DMS153 treated with DMSO at 0.1 percent for 48 hours (cell line): ENCODE measurements at regions not wholly inside any gene's neighbourhood (a gene's known extent, or its start where the extent isn't known, plus 50 kb on each side); places are given as distances from the start of the nearest gene placed in this dataset.

Source experiments
- DNase-seq: peaks from one replicate; lab custom pipeline; 2025; ENCODE audit not compliant: unreplicated experiment; lab: John Stamatoyannopoulos, UW

DNA sequence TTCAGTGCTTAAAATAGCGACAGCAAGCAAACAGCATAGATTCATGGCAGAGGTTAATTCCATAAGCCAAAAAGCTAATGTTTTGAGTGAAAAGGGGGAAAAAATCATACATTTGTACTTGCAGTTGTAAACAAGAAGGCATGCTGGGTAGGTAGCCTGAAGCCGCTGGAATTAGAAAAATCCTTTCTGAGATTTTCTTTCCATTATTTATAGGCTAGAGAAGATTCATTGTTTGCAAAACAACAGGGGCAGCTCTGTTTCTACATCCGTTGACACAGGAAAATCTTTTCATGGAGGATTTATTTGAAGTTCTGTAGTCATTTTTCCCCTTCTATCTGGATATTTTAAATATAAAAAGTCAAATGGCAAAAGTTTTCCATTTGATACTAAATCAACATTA is 843.9 kb downstream of the QKI start:
- DNase-seq: no peak

DNA sequence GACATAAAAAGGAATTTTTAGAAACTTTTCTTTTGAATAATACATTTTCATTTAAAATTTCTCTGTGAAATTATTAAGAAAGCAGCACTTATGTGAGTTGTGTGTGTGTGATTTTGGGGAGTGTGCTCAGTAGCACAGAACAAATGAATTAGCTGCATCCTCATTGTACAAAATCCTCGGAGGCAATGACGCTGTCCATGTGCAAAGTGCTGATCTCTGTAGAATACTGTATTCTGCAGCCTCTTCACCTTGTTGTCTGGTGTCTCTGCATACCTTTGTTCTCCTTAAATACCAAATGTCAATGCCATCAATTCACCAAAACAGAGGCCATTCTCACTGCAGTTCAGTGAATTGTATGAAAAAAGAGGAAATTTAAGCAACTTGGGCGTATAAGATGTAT is 838.4 kb downstream of the QKI start:
- DNase-seq: no peak

DNA sequence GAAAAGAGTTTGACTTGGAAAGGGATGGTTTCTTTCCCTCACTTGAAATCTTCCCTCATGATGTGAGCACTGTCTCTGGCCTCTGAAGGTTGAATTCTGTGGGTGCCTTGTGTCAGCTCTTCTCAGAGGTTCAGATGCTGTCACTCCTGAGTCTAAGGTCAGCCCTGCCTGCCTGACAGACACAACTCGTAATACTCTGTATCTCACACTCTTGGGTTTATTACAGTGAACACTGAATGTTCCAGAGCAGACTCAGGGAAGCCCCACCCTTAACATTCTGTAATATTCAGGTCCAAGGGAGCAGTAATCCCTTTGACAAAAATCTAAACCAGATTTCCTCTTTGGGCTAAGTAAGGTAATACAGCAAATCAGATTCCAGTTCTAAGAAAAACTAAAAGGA is 837.8 kb downstream of the QKI start:
- DNase-seq: no peak

DNA sequence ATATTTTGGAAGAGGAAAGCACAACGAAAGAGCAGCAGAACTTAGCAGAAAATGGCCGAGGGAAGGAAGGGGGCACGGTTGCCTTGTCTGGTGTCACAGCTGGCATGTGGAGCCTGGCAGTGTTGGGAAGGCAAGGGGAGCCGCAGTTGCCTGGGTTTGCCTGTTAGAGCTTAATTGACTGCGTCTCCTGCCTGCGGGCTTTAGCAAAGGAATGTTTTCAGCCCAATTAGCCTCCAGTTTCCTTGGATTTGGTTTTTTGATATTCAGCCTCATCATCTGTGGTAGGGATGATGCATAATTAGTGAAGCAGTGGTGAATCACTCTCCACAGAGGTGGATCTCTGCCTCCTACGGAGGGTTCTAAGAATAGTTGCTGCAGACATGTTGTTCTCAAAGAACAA is 832.6 kb downstream of the QKI start:
- DNase-seq: no peak

DNA sequence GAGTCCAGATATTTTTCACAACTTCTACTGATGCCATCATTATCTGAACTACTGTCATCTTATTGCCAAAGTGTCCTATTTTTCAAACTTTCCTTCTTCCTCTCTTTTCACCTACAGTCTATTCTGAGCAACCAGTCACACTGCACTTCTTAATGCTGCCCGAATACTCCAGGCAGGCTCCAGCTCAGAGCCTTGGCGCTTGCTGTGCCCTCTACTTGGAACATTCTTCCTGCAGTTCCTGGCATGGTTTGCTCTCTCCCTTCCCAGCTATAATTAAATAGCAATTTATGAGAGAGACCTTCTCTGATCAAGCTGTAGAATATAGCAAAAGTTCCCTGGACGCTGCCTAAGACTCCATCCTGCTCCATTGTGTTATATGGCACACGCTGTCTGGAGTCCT is 831.6 kb downstream of the QKI start:
- no peak for DNase-seq

DNA sequence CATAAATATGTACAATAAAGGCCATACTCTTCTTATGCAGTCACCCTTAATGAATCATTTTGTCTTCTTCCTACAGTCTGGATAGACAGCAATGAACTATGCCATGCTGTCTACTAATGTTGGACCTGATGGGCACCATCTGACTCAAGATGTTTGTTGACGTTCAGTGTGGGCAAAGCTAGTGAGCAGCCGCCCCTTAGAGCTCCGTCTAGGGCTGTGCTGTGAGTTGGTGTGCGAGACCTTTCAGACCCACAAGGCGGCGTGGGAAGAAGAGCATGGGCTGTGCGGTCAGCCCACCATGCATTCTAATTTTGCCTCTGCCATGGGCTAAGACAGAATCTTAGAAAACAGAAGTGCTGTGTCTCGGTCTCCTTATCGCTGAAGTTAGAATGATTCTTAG is 829.4 kb downstream of the QKI start:
- DNase-seq: no peak

DNA sequence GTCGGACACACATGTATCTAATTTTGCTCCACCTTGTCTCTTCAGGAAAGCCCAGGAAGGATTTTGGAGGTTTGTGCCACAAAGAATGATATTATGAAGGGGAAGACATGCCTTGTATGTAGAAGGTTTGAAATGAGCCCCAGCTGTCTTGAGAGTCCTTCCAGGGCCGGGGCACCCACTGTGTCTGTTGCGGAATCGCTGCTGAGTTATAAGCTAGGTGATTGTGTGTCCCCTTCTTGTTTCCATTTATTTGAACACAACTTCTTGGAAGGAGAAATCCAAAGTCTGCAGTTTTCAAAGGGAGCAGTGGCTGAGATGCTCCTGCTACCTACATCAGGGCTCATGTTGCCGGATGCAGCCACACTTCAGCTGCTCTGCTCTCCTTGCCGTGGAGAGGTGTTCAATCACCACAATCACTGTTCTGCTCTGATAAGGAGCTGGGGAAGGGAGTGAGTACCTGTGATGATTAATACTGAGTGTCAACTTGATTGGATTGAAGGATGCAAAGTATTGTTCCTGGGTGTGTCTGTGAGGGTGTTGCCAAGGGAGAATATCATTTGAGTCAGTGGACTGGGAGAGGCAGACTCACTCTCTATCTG is 828.6 kb downstream of the QKI start:
- no peak for DNase-seq

DNA sequence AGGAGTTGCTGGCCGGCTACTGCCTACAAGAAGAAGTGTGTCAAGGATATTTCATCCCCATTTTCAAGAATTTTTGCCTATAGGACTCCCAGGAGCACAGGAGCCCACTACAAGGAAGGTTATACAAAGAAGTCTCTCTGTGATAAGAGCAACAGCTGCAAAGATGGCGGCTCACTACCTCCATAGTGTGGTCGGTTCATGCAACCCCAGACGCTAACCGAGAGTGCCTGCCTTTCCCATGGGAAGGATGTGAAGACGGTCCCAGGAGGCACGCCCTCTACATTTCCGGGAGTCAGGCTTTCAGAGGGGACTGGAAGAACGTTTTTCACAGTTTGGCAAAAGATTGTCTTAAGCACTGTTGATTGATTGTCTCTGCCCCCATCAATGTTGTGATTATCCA is 816.3 kb downstream of the QKI start:
- no peak for DNase-seq

DNA sequence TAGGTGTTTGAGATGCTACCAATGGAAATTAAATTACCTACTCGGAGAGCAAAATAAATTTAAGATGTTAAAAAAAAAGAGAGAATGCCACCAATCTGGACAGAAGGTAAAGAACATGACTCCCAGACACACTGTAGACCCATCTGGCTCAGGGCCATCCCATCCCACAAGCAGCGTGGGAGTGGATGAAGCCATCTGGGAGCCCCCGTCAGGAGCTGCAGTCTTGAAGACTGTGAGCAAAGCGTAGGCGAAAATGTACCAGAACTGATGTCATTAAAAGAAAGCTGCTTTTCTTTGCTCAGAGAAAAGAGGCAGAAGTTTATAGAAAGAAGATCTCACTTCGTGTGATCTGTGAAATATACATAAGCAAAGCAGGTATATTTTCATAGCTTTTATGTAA is 815.7 kb downstream of the QKI start:
- no peak for DNase-seq

DNA sequence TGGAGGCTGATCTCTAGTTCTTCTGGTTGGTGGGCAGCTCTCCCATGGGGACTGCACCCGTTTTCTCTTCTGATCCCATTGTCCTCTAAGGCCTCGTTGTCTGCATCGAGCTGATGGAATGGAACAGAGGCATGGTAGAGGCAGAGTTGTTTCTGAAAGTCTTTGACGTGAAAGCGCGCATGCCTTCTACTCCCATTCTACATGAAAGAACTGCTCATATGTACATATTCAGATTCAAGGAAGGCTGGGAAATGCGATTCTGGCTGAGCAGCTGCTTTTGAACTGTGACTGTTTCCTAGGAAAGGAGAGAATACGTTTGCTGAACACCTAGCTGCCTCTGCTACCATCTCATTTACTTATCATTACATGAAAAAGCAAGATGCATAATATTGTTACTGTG is 815.2 kb downstream of the QKI start:
- no peak for DNase-seq

DNA sequence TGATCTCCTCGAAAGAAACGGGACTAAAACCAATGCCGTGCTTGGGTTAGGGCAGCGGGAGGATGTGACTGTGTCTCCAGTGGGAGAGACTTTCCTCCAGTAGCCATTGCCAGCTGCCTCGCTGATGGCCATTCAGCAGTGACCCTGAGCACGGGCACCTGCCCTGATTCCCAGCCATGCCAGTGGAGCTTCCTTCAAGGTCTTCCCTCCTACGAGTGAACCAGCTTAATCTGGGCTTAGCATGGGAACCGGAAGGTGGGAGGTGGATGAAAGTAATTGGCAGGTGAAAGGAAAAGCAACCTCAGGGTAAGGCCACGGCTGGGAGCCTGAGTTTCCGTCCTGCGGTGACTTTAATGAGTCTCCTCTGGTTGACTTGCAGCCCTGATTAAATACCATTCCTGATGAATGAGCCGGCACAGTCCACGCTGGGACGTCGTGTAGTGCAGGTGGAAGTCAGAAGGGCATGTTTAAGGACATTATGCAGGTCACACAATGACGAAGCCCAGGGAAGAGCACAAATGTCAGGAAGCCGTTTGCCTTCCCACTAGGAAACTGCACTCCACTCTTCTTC is 813.5 kb downstream of the QKI start:
- DNase-seq: no peak

DNA sequence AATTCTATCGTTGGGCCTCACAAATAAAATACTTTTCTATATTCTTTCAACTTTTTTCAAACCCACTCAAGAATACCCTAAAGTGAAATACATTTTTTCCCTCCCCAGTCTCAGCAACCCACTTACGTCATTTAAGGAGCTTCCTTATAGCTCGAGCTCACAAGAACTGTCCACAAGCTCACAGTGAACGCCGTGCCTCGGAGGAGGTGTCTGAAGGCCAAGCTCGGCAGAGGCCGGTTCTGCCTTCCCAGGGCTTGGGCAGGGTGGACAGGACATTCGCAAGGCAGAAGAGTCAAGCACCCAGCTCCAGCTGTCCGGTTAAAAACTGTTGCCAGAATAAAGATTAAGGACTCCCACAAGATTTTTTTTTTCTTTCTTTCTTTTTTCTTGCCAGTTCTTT is 802.3 kb downstream of the QKI start:
- DNase-seq: no peak

DNA sequence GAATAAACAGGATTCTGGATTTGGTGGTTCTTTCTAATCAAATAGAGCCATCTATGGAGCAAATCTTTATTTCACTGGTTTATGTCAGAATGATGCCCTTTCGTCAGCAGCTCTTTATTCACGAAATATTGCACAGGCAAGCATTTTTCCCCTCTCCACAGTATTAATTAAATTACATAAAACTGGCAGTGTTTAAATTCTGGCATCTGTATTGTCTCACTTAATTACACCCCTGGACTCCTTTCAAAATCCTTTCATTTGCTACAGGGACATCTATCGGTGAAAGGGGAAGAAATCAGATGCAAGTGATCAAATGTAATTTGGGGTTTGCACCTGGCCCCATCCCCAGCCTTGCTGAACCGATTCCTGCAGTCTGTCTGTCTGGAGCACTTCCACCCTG is 801.9 kb downstream of the QKI start:
- no peak for DNase-seq

DNA sequence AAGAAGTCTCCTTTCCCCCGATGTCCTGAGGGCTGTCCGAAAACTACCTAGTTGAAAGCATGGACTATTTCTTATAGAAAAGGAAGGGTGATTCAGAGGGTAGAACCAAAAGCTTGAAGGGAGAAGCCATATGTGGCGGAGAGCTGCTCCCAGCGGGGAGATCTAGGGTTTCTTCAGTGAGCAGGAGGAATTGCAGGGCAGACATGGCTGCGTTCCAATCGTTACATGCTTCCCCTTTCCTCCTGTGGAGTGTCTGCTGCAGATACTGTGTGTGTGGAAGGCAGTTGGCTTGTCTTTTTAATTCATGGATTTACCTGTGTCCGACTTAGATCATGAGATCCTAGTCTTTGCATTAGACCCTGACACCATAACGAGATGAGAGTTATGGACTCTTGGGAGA is 799.5 kb downstream of the QKI start:
- DNase-seq: no peak

DNA sequence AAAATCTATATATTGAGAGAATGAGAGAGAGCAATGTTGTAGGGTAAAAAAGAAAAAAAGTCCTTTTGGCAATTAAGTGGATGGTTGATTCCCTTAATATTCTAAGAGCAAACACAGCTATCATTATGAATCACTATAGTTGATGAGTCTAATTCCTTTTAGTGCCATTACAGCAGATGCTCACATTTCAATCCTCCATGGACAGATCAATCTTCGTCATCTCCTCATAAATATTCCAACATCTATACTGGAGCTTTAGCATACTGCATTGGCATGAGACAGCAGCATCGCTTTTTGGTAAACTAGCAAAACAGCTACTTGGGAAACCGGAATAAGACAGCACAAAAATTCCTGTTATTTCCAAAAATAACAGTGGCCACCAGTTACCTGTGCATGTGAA is 796.7 kb downstream of the QKI start:
- no peak for DNase-seq

DNA sequence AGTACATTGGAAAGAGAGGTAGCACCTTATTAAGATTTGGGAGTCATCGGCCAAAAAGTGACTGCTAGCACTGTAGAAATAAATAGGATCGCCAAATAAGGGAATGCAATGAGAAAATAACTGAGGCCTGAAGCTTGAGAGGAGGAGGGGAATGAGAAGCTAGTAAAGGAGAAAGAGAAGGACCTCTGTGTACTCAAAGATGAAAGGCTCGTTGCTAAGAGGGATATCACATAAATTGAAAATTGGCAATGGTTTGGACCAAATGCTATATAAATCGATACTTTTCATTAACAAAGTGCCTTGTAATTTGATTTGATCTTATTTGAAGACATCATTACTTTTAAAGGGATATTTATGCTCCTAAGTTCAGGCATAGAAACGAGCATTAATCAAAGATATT is 796.3 kb downstream of the QKI start:
- no peak for DNase-seq

DNA sequence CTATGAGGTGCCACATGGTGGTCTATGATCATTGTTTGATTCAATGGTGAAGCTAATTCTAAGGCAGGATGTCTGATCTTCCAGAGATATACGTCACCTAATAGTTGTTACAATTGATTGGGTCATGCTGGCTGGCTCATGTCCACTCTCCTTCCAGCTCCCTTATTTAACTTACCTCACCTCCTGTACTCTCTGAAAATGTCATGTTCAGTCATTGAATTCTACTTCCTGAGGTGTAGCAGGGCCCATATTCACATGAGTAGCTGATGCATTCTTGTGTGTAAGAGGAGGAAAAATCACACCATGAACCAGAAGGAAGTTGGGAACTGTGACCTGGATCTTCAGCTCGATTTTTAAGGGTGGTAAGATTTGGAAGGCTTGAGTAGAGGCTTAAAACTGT is 795.8 kb downstream of the QKI start:
- no peak for DNase-seq

DNA sequence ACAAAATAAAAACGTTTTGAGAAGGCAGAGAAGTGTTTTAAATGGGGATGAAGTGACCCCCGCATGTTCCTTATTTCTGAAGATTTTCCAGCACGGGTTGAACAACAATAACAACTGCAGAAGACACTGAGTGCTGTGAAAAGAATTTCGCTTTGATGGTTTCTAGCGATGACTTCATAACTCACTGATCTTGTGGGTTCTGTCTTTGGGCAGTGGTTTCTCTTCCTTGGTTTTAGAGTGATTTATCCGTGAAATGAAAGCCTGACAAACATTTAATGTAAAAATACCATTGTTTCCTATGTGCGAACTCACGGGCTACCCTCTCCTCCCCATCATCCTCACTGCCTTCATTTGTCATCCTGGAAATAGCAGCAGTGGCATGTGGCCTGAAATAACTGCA is 793.9 kb downstream of the QKI start:
- DNase-seq: no peak

DNA sequence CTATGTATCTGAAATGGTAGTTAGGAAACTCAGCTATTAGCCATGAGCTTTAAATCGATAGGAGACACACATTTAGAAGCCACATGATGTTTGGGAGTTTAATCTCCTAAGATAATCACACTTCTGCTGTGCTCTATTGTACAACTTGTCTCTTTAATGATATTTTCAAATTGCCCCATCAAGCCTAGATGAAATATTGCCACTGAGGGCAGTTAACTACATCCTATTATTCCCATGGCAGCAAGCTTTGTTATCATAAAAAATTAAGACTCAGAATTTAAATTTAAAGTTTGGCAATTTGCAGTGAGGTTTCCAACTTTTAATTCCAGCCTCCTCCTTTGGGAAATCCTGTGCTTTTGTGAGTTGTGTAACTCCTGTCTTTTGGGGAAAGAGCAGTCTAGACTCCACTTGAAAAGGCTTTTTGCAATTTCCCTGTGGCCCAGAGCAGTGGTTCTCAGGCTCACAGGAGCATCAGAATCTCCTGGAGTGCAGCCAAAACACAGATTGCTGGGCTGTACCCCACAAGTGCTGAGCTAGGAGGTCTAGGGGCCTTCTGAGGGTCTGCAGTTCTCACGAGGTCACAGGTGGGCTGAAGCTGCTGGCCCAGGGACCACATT is 792.4 kb downstream of the QKI start:
- no peak for DNase-seq

DNA sequence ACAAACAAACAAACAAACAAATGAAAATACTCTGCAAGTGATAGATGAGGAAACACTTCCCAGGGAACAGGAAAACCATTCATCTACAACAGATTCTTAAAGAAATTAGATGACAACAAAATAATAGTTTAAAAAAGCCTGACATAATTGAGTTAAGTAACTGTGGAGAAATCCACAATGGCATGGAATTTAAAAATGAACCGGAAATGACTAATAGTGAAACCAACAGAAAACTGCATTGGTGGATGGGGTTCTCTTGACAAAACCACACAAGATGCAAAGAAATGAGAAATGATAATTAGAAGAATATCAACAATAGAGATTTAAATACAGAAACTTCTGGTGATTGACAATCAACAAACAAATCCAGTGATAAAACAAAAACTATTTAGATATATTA is 785.6 kb downstream of the QKI start:
- DNase-seq: no peak

DNA sequence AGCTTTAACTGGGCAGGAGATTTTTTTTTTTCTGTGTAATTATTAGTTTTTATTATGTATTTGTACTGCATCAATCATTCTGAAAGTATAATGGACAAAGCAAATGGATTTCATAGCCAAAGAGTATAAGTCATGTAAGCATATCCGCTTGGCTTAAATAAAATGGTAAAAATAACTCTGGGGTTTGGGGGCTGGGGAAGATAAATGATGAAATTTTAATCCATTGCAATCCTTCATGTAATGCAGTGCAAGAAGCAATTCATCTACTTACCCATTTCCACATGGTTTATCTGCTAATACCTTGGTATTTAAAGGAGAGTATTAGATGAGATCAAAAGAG is 781.4 kb downstream of the QKI start:
- DNase-seq: no peak

DNA sequence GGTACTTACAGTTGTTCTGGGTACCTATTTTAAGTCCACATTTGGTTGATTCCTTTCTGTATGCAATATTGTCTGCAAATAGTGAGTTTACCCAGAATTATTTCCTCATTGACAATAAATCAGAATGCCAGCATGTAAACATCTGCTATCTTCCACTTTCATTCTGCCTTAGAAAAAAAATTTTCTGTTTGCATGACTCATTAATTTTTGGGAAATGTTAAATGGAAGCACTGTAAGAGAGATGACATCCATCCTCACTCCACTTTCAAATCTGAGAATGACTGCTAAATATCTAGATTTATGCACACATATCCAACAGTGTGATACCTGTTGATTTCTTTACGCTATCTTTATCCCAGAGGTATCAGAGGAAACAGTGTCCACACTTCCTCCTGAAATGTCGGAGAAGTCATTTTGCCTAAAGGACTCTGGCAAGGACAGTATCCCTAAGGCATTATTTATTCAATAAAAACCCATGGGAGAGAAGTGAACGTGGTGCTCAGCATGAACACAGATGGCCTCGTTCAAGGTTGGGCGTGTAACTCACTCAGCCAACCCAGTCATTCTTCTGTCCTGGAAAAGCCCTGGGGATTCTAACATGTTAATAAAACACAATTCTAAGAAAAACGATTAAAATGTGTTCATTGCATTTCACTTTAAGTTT is 780.9 kb downstream of the QKI start:
- DNase-seq: no peak

DNA sequence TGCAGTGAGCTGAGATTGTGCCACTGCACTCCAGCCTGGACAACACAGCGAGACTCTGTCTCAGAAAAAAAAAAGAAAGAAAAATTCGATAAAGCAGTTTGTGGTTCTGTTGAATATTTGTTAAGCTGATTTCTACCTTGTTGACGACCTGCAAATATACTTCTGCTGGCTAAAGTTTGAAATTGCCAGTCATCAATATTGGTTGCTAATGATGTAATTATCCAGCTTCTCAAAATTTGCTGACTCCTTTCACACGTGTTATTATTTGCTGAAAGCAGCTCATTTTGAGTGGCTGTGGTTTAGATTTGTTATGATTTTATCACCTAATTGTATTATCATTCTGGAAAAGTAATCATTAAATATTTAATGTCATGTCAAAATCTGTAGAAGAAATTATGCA is 774.3 kb downstream of the QKI start:
- DNase-seq: no peak
